ENCODE measurements at regions not wholly inside any gene's neighbourhood (a gene's known extent, or its start where the extent isn't known, plus 50 kb on each side); places are given as distances from the start of the nearest gene placed in this dataset.

- no peak for TF ChIP-seq ZBTB12 (CRISPR knock-in tag; IDR thresholded peaks at IDR 0.05)
- TF ChIP-seq ZFP36 (IDR thresholded peaks at IDR 0.05; ENCODE audit: low read depth, low read length, partially characterized antibody): peak; percentile 28
- TF ChIP-seq, protein P1, sequence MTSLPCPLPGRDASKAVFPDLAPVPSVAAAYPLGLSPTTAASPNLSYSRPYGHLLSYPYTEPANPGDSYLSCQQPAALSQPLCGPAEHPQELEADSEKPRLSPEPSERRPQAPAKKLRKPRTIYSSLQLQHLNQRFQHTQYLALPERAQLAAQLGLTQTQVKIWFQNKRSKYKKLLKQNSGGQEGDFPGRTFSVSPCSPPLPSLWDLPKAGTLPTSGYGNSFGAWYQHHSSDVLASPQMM (CRISPR knock-in tag; IDR thresholded peaks at IDR 0.05): no peak
- peak; percentile 85 for TF ChIP-seq ZNF584 (CRISPR knock-in tag; IDR thresholded peaks at IDR 0.05; ENCODE audit: low read depth)
- TF ChIP-seq, protein P2, sequence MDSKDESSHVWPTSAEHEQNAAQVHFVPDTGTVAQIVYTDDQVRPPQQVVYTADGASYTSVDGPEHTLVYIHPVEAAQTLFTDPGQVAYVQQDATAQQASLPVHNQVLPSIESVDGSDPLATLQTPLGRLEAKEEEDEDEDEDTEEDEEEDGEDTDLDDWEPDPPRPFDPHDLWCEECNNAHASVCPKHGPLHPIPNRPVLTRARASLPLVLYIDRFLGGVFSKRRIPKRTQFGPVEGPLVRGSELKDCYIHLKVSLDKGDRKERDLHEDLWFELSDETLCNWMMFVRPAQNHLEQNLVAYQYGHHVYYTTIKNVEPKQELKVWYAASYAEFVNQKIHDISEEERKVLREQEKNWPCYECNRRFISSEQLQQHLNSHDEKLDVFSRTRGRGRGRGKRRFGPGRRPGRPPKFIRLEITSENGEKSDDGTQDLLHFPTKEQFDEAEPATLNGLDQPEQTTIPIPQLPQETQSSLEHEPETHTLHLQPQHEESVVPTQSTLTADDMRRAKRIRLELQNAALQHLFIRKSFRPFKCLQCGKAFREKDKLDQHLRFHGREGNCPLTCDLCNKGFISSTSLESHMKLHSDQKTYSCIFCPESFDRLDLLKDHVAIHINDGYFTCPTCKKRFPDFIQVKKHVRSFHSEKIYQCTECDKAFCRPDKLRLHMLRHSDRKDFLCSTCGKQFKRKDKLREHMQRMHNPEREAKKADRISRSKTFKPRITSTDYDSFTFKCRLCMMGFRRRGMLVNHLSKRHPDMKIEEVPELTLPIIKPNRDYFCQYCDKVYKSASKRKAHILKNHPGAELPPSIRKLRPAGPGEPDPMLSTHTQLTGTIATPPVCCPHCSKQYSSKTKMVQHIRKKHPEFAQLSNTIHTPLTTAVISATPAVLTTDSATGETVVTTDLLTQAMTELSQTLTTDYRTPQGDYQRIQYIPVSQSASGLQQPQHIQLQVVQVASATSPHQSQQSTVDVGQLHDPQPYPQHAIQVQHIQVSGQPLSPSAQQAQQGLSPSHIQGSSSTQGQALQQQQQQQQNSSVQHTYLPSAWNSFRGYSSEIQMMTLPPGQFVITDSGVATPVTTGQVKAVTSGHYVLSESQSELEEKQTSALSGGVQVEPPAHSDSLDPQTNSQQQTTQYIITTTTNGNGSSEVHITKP (IDR thresholded peaks at IDR 0.05; ENCODE audit: partially characterized antibody): peak; percentile 8
- 0 out of 2 replicates have a peak, but pooled peaks have one; percentile 20 for TF ChIP-seq ZNF75A (CRISPR knock-in tag; IDR thresholded peaks at IDR 0.05)
- no peak for TF ChIP-seq SIN3B (IDR thresholded peaks at IDR 0.05; ENCODE audit: low read depth)
- TF ChIP-seq ZBTB40 (IDR thresholded peaks at IDR 0.05): 0 out of 2 replicates have a peak, but pooled peaks have one; percentile 18
- no peak for TF ChIP-seq ZBTB40 (CRISPR knock-in tag; IDR thresholded peaks at IDR 0.05)
- TF ChIP-seq NR2C1 (IDR thresholded peaks at IDR 0.05): peak; percentile 75; the same call in 1 of the 2 replicates
- peak; percentile 86; the same call in 1 of the 2 replicates for TF ChIP-seq NR2C1 (tag; IDR thresholded peaks at IDR 0.05)
- TF ChIP-seq MAZ (CRISPR knock-in tag; conservative IDR thresholded peaks at IDR 0.05 in 1 of 2, IDR thresholded peaks at IDR 0.05 in 1 of 2): peak; percentile 59 to 92; a peak in 3 of 4 replicates
- TF ChIP-seq ZNF766 (CRISPR knock-in tag; conservative IDR thresholded peaks at IDR 0.05): peak; percentile 31; the same call in 1 of the 2 replicates
Observed at GRCh38 chr6:44043479-44044153, 83.6 kb downstream of the MRPL14 start (continued).

Measured in K562 (cell line).